HG03103 (cell line): ENCODE measurements at regions not wholly inside any gene's neighbourhood (a gene's known extent, or its start where the extent isn't known, plus 50 kb on each side); places are given as distances from the start of the nearest gene placed in this dataset.

Experiments
- ATAC-seq: cut with Tn5 transposase; IDR thresholded peaks from one replicate; pipeline ENCODE4 v1.9.1; 2021; ENCODE audit warnings: low read depth; ENCODE audit not compliant: unreplicated experiment

GRCh38 chr10:113402602-113403001, 150.3 kb upstream of the HABP2 start:
- ATAC-seq = no peak

GRCh38 chr10:113407218-113407617, 145.6 kb upstream of the HABP2 start:
- ATAC-seq = no peak

DNA sequence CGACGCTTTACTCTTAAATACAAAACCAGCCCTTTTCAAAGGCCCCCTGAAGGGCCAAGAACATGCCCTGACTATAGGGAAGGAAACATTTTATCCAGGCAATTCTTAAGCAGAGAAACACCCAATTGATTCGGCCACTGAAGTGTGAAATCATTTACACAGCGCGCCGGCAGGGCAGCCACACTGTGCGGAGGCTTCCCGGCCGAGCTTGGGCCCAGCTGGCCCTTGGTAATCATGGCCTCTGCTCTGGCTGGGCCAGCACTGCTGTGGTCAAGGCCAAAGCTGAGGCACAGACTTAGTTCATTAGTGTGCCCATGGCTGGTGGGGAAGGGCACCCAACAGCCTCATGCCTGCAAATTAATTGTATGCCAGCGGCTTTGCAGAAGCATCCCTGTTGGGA, 143.7 kb upstream of the HABP2 start:
- ATAC-seq = no peak

- ATAC-seq = no peak
Observed at GRCh38 chr10:113410618-113411017, 142.2 kb upstream of the HABP2 start.

DNA sequence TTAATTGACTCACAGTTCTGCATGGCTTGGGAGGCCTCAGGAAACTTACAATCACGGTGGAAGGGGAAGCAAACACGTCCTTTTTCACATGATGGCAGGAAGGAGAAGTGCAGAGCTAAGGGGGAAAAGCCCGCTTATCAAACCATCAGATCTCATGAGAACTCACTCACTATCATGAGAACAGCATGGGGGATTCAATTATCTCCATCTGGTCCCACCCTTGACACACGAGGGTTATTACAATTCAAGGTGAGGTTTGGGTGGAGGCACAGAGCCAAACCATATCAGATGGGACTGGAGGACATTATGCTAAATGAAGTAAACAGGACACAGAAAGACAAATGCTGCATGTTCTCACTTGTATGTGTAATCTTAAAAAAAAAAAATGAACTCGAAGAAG, 141.4 kb upstream of the HABP2 start:
- no peak for ATAC-seq

DNA sequence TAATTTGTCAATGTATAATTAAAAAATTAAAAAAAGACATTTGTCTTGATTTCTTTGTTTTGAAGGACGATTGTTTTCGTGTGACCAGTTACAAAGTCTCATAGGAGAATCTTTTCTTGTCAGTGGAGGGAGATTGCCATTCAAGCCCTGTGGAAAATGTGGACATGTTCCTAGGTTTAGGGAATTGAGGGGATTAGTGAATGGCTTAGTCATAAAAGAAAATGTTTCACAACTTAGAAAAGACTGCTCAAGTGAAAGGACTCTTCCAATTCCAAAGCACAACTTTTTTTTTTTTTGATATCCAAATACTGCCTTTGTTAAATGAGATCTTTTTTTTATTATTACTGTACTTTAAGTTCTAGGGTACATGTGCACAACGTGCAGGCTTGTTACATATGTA, 140.7 kb upstream of the HABP2 start:
- ATAC-seq = no peak

DNA sequence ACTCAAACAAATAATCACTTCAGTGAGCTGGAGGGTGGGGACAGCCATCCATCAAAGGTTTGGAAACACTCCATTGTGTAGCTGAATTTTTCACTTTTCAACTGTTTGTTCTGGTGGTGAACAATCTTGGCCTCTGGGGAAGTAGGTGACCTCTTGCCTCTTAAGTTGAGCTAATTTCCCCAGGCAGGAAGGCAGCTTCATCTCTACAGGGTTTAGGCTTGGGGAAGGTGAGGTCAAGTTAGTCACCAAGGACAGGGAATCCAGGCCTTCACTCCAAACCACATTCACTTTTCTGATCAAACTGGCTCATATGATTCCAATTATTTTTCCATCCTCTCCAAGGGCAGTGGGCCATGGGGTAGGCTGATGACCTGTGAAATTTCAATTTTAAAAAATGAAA, 138.3 kb upstream of the HABP2 start:
- no peak for ATAC-seq

GRCh38 chr10:113415246-113415645, 137.6 kb upstream of the HABP2 start:
- no peak for ATAC-seq

- ATAC-seq = no peak
Observed at GRCh38 chr10:113420057-113420732, 132.7 kb upstream of the HABP2 start.

GRCh38 chr10:113420733-113421675, 131.8 kb upstream of the HABP2 start:
- ATAC-seq = no peak

GRCh38 chr10:113422371-113422770, 130.5 kb upstream of the HABP2 start:
- no peak for ATAC-seq

DNA sequence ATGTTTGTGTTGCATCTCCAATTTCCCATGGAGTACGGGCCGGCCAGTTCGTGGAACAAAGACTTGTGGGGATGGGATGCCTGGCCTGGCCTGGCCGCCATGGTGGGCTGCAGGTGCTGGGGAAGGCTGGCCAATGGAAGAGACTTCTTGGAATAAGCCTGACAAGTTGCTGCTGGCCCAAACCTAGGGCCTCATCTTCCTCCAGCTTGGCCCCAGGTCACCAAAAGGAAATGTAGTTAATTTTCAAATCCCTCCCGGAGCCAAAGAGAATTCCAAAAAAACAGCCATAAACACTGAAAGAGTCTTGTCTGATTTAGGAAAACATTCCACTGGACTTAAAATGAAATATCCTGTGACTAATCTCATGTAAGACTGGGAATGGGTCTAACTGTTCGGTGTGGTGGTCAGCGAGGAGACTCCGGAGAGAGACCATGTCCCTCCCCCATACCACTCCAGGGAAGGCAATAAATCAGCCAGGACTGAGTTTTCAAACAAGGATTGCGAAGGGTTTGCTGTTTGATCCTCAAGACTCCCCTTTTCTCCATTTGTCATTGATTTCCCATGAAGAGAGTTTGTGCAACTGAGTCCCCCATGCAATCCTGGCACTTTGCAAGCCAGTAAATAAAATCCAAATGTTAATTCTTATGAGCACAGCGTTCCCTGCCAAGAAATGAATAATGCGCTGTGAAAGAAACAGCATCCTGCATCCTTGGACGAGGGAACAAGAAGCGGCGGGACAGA, 128.7 kb upstream of the HABP2 start:
- no peak for ATAC-seq

DNA sequence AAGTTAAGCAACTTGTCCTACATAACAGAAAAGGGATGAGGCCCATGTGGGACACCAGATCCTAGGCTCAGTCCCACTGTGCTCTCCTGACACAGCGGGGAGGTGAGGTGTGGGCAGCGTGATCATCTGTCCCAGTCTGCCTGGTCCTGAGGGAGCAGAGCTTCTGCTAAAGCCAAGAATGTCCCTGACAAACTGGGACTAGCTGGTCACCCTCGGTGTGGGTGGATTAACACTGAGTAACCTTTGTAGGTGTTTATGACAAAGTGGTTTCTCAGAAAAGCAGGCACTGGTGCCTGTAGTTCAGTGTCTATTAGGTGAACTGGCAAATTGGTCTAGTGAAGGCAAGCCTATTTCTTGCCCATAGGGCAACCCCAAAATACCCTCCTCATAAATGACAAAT, 127.8 kb upstream of the HABP2 start:
- ATAC-seq = no peak

DNA sequence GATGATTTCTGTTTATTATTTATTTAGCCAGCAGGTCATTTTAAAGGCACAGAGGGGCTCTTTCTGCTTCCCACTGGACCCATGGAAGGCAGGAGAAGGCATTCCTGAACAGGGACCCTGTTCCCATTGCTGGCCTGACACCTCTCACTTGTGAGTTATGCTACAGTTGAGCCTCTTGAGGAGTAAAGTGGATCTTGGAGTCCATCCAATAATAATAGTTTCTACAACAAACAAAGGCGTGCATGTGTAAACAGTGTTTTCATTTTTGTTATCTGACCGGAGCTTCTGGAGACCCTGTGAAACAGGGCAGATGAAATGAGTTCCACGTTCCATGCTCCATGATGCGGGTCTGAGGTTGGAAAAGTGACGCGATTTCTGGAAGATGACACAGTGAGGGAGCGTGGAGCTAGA, 127.3 kb upstream of the HABP2 start:
- no peak for ATAC-seq

- ATAC-seq = no peak
Observed at GRCh38 chr10:113426181-113426877, 126.5 kb upstream of the HABP2 start.

- no peak for ATAC-seq
Observed at GRCh38 chr10:113427236-113427735, 125.6 kb upstream of the HABP2 start.

DNA sequence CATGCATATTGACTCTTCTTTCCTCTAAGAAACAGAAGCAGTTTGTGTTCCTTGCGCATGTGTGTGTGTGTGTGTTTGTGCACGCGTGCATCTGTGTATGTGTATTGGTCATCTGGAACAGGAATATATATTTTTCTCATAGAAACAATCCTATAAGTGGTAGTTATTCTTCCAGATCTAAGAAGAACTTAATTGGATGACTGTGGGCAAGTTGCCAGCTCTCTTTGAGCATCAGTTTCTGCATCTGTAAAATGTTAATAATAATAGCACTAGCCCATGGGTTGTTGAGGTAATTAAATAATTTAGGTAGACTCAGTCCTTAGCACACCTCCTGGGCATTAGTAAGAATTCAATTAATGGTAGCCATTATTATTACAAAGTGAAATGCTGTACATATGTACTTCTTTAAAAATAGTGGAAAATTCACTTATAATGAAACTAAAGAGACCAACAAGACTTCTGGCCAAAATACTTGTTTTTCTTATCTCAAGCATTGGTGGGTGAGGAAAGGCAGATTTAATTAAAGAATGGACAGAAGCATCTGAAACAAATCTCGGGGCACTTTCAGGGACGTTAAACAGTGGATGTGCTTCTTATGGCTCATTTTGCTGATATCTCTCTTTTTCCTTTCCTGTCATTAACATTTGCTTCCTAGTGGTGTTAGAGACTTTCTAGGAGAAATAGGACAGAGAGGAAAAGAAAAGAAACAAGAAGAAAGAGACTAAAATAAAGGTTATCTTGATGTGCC, 124.9 kb upstream of the HABP2 start:
- no peak for ATAC-seq

DNA sequence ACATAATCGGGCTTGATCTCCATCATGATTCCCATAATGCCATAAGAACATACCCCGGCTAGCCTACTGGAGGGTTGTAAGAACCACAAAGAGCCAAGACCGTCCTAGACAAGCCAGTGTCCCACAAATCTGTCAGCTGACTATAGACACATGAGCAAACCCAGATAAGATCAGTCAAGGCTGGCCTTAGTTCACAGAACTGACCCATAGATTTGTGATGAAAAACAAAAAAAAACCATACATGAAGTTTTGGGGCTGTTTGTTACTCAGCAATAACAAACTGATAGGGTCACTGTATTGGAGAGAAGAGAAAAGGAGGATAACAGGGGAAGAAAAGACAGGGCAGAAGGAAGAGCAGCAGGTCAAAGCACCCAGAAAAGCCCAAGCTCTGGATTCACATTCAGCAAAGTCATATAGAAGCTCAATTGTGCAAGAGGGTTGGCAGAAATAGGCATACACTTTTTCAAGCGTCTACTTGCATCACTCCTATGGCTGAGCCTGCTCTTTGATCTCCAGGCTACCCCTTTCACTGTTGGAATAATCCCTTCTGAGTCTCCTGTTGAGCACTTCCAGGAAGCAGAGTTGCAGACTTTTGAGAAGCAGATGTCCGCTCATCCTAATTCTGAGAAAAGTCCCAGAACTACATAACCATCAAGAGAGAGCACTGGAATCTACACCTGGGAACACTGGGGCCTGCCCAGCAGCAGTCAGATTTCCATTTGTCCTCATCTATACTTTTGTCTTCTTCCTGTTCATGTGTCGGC, 122.0 kb upstream of the HABP2 start:
- ATAC-seq = no peak
